Pancreas (tissue), 10 donors: ENCODE measurements at regions not wholly inside any gene's neighbourhood (a gene's known extent, or its start where the extent isn't known, plus 50 kb on each side); places are given as distances from the start of the nearest gene placed in this dataset.

Experiments used
- ATAC-seq, 4 donors: fragments of 200-7000 bp; cut with Tn5 transposase; one replicate each; pipeline versions ENCODE4 v1.8.0 to v1.9.1; 2020; ENCODE audit warnings: mild to moderate bottlenecking in 4 of 4, moderate library complexity in 4 of 4
- DNase-seq, 6 donors: peaks; one replicate each; pipeline ENCODE4 v3.0.0-alpha.2; 2020
- FAIRE-seq: peaks from 2 replicates; lab custom pipeline; 2012; peaks lifted over from hg19 to GRCh38; lab: Jason Lieb, UNC
- H3K27ac ChIP-seq, 4 donors: fragments of 200-600 bp; sonication (generic); 1 replicate in 3 of 4; 2 replicates in 1 of 4; pipeline versions ENCODE4 v1.5.0 to v1.8.0; 2020
- H3K27me3 ChIP-seq, 4 donors: fragments of 200-600 bp; one replicate each; pipeline ENCODE4 v1.8.0; 2021
- H3K36me3 ChIP-seq, 3 donors: fragments of 200-600 bp; sonication (generic) in 1 of 3; one replicate each; pipeline versions ENCODE4 v1.5.0 to v1.8.0; 2020 to 2021
- H3K4me1 ChIP-seq, 3 donors: fragments of 200-600 bp; one replicate each; pipeline ENCODE4 v1.8.0; 2021
- H3K4me3 ChIP-seq, 4 donors: fragments of 200-600 bp; sonication (generic) in 2 of 4; one replicate each; pipeline versions ENCODE4 v1.5.0 to v1.8.0; 2020 to 2021
- H3K9me3 ChIP-seq, 4 donors: fragments of 200-600 bp; one replicate each; pipeline ENCODE4 v1.8.0; 2021
- CTCF ChIP-seq, 4 donors: fragments of 200-600 bp; sonication (generic) in 3 of 4; IDR thresholded peaks; one replicate each; pipeline versions ENCODE4 v1.5.0 to v1.8.0; 2021; ENCODE audit warnings: antibody characterized with exemption in 4 of 4
- WGBS, 2 donors: extraction: QIAGEN DNeasy Blood & Tissue Kit; methylation state at CpG; one replicate each; pipeline ENCODE4 v1.1.7; 2013; 5-methylcytosine and 5-hydroxymethylcytosine counted together
- intact Hi-C, 3 donors: fragments of 100-400 bp; cut with DNase I; formaldehyde crosslinking; loops; one replicate each; pipeline versions ENCODE4 v1.11.1 to v1.14.2; 2022
- donor health status: healthy with polysubstance abuse.
- donor health status: DM: no; HTN: no; CAD: no; lungs with moderate emphysema.
- donor health status: DM: no; HTN: no; CAD: no.
- donor health status: control.
- donor health status: control.
- donor health status: Bipolar disorder and iron deficiency.
- donor health status: DM: yes; HTN: yes; CAD: no.
- donor health status: DM: no; HTN: no; CAD: no.
- donor health status: DM: no; HTN: no; CAD: no.
- donor health status: DM: yes; HTN: yes; CAD: no.

GRCh38 chr15:62698646-62699045 lies 343.9 kb upstream of the TPM1 start:
- Histone ChIP-seq H3K27ac (no peak overlapping the region), H3K4me1 (no peaks in the 10 kb centered on the region), H3K9me3 (no peaks in the 10 kb centered on the region), H3K4me3 (no peak overlapping the region), H3K27me3 (no peaks in the 10 kb centered on the region), H3K36me3 (no peaks in the 10 kb centered on the region)
- ATAC-seq (no peak), FAIRE-seq (no peak), DNase-seq (no peak)
- TF ChIP-seq CTCF (IDR thresholded peaks at IDR 0.05): no peak
- 86 to 93% methylated on average over 8 of the region's 8 CpGs for WGBS, 2 donors
- intact Hi-C loops: no loop called here

GRCh38 chr15:62706317-62706716 lies 336.2 kb upstream of the TPM1 start:
- FAIRE-seq: no peak
- Histone ChIP-seq H3K27ac (no peak overlapping the region), H3K36me3 (no peaks in the 10 kb centered on the region), H3K4me3 (no peak overlapping the region), H3K4me1 (no peaks in the 10 kb centered on the region), H3K27me3 (no peaks in the 10 kb centered on the region), H3K9me3 (no peaks in the 10 kb centered on the region)
- intact Hi-C loops: no loop called here
- 63 to 66% methylated on average over 2 of the region's 2 CpGs for WGBS, 2 donors
- no peak for TF ChIP-seq CTCF (IDR thresholded peaks at IDR 0.05)
- ATAC-seq: no peak
- no peak for DNase-seq

GRCh38 chr15:62708470-62708869 lies 334.1 kb upstream of the TPM1 start:
- H3K27me3 ChIP-seq: no peaks in the 10 kb centered on the region
- 95 to 96% methylated on average over 16 of the region's 16 CpGs for WGBS, 2 donors
- DNase-seq (no peak), FAIRE-seq (no peak), ATAC-seq (no peak)
- no peaks in the 10 kb centered on the region for H3K36me3 ChIP-seq
- TF ChIP-seq CTCF (IDR thresholded peaks at IDR 0.05): no peak
- no peak overlapping the region for H3K4me3 ChIP-seq
- H3K27ac ChIP-seq: no peak overlapping the region
- intact Hi-C loops: no loop called here
- no peaks in the 10 kb centered on the region for H3K4me1 ChIP-seq
- H3K9me3 ChIP-seq: no peaks in the 10 kb centered on the region

DNA sequence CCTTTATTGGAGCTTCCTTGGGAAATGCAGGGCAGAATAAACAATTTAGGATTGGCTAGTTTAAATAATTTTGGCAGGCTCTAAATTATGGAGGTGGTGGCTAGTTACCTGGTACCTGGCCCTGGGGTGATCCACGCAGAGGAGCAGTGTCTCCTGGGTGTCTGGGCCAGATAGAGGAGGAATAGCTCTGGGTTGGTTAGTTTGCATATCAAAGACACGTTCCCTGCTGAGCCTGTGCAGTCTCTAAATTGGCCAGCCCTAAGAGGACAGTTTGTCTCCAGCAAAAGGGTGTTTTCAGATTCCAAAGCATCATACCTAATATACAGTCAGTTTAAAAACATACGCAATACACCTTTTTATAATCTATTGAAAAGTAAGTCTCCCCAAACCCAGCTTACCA lies 333.3 kb upstream of the TPM1 start:
- ATAC-seq (no peak), FAIRE-seq (no peak), DNase-seq (no peak)
- no peaks in the 10 kb centered on the region for H3K27me3 ChIP-seq
- H3K9me3 ChIP-seq: no peaks in the 10 kb centered on the region
- TF ChIP-seq CTCF (IDR thresholded peaks at IDR 0.05): no peak
- intact Hi-C loops: no loop called here
- no peak overlapping the region for H3K4me3 ChIP-seq
- H3K27ac ChIP-seq: no peak overlapping the region
- H3K36me3 ChIP-seq: no peaks in the 10 kb centered on the region
- no peaks in the 10 kb centered on the region for H3K4me1 ChIP-seq
- WGBS, 2 donors: 93 to 95% methylated on average over 3 of the region's 3 CpGs

DNA sequence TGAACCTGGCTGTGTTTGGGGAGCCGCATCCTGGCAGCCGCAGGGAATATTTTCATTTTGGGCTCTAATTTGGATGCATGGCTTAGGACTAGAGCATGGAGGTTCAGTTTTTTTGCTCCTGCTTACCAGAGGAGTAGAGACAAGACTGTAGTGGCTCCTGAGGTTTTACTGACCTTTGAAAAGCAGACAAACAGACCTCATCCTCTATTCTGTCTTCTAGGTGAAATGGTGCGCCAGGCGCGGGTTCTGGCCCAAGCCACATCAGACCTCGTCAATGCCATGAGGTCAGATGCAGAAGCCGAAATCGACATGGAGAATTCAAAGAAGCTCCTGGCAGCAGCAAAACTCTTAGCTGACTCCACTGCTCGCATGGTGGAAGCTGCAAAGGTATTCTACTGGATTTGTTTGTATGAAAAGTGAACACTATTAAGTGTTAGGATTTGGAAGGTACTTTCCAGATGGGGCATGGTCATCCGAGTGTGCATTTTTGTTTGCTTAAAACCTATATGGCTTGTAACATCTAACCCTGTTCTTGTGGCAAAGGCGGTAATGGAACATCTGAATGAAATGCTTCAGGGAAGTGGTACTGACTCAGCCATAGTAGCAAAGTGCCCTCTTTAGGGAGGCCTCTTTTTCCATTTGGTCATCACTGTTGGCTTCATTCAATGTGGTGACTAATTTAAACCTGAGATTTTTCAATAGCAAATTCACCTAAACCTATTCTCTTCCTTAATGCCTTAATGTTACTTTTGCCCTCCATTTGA lies 330.7 kb upstream of the TPM1 start:
- no peak for FAIRE-seq
- DNase-seq: no peak
- TF ChIP-seq CTCF (IDR thresholded peaks at IDR 0.05): no peak
- no peak for ATAC-seq
- H3K27ac ChIP-seq: no peak overlapping the region
- H3K4me3 ChIP-seq: no peak overlapping the region
- intact Hi-C loops: no loop called here
- no peaks in the 10 kb centered on the region for H3K9me3 ChIP-seq
- no peaks in the 10 kb centered on the region for H3K4me1 ChIP-seq
- H3K27me3 ChIP-seq: no peaks in the 10 kb centered on the region
- WGBS, 2 donors: 91 to 96% methylated on average over 11 of the region's 11 CpGs
- H3K36me3 ChIP-seq: no peaks in the 10 kb centered on the region
